ENCODE measurements at regions not wholly inside any gene's neighbourhood (a gene's known extent, or its start where the extent isn't known, plus 50 kb on each side); places are given as distances from the start of the nearest gene placed in this dataset.

DNA sequence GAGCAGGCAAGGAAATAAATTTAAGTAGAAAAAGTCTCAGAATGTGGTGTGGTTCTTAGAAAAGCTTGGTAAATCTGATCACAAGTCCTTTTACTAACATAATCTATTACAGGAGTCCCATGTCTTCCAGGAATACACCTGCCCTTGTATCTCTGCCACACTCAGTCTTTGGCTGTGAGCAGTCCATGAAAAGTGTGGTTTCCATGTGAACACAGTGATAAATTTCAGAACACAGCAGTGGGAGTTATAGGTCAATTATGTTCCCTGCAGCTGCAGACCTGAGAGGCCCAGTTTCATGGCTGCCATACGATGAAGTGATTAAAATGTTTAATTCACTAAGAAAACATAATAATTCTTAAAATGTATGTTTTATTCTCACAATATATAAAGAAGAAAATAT, 366.9 kb upstream of the STAC start:
- H3K9ac ChIP-seq = no peak overlapping the region
- ChIA-PET POLR2A (no interaction called here), CTCF (interaction anchor here (0.5 kb wide), 1 partner anchor 216 kb away, joined by 3 read pairs; no protein-coding TSS in a partner anchor)
- no peaks in the 10 kb centered on the region for H3K9me3 ChIP-seq
- DNase-seq = no peak
- no peaks in the 10 kb centered on the region for H3K27me3 ChIP-seq (ENCODE audit: insufficient read depth)
- no peak overlapping the region for H2AFZ ChIP-seq (ENCODE audit: low read depth)
- no peak overlapping the region for H3K4me3 ChIP-seq (ENCODE audit: low read depth in 2 of 2, low read length in 1 of 2)
- TF ChIP-seq YY1 (IDR thresholded peaks at IDR 0.05; ENCODE audit: low read depth) = no peak
- TF ChIP-seq SMC3 (IDR thresholded peaks at IDR 0.05; ENCODE audit: low read depth, low read length) = no peak
- TF ChIP-seq EP300 (IDR thresholded peaks at IDR 0.05; ENCODE audit: borderline replicate concordance in 1 of 2, low read depth in 1 of 2, low read length in 1 of 2) = no peak
- TF ChIP-seq NRF1 (IDR thresholded peaks at IDR 0.05; ENCODE audit: low read depth, low read length) = no peak
- TF ChIP-seq, protein P1, sequence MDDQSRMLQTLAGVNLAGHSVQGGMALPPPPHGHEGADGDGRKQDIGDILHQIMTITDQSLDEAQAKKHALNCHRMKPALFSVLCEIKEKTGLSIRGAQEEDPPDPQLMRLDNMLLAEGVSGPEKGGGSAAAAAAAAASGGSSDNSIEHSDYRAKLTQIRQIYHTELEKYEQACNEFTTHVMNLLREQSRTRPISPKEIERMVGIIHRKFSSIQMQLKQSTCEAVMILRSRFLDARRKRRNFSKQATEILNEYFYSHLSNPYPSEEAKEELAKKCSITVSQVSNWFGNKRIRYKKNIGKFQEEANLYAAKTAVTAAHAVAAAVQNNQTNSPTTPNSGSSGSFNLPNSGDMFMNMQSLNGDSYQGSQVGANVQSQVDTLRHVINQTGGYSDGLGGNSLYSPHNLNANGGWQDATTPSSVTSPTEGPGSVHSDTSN (IDR thresholded peaks at IDR 0.05) = no peak
- TF ChIP-seq RFX5 (IDR thresholded peaks at IDR 0.05; ENCODE audit: low read length) = no peak
- TF ChIP-seq MEF2A (IDR thresholded peaks at IDR 0.05; ENCODE audit: borderline replicate concordance, low read depth) = no peak
- no peak for TF ChIP-seq EZH2phosphoT487 (IDR thresholded peaks at IDR 0.05; ENCODE audit: borderline replicate concordance, low read depth)
- no peak for TF ChIP-seq FOSL2 (IDR thresholded peaks at IDR 0.05; ENCODE audit: borderline replicate concordance, low read depth)
- no peak for TF ChIP-seq ZBTB33 (IDR thresholded peaks at IDR 0.05; ENCODE audit: borderline replicate concordance, low read depth)
- TF ChIP-seq RCOR1 (IDR thresholded peaks at IDR 0.05; ENCODE audit: low read length) = no peak
- TF ChIP-seq JUND (IDR thresholded peaks at IDR 0.05) = no peak
- TF ChIP-seq TEAD4 (IDR thresholded peaks at IDR 0.05; ENCODE audit: borderline replicate concordance, insufficient read depth) = no peak
- 0 out of 2 replicates have a peak, but pooled peaks cover 3% of the 10 kb centered on the region for H3K9me2 ChIP-seq
- no peaks in the 10 kb centered on the region for H3K4me1 ChIP-seq (ENCODE audit: control insufficient read depth in 1 of 2, insufficient read depth in 2 of 2, low read depth in 1 of 2, low read length in 1 of 2)
- H3F3A ChIP-seq (replicated peaks; ENCODE audit: insufficient read depth) = no peaks in the 10 kb centered on the region
- WGBS (ENCODE audit: low lambda C conversion rate) = 17% methylated on average over 1 of the region's 1 CpG
- H3K36me3 ChIP-seq (replicated peaks in 1 of 2; ENCODE audit: control insufficient read depth in 1 of 2, insufficient read depth in 2 of 2, low read length in 1 of 2) = no peaks in the 10 kb centered on the region
- no peak overlapping the region for H3K27ac ChIP-seq (ENCODE audit: low read depth in 2 of 2, low read length in 1 of 2)
- H3K79me2 ChIP-seq (ENCODE audit: insufficient read depth) = no peaks in the 10 kb centered on the region
- no peaks in the 10 kb centered on the region for H4K20me1 ChIP-seq (ENCODE audit: insufficient read depth)
- H3K4me2 ChIP-seq = no peak overlapping the region

DNA sequence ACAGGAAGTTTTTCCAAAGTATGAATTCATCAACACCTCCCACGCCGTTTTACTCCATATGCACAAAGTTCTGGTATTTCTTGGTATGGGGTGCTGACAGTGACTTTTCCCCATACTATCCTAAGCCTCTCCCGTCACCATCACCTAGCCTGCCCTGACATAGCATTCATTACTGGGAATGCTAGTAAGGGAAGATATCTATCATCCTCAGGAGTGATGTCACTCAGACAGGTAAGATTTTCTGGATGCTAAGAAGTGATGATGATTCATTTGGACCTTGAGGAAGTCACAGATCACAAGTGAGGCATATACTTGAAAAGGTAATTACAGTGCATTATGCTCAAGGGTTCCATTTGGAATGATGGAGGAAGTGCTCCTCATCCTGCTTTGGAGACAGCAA, 355.1 kb upstream of the STAC start:
- POLR2A ChIA-PET = no interaction called here
- H4K20me1 ChIP-seq (ENCODE audit: insufficient read depth) = no peaks in the 10 kb centered on the region
- no peak overlapping the region for H3K9ac ChIP-seq

More for the DNA sequence above, 355.1 kb upstream of the STAC start:
- TF ChIP-seq RCOR1 (IDR thresholded peaks at IDR 0.05; ENCODE audit: low read length) (no peak), MAX (IDR thresholded peaks at IDR 0.05; ENCODE audit: low read depth) (no peak), FOXM1 (IDR thresholded peaks at IDR 0.05; ENCODE audit: low read depth) (no peak), EZH2phosphoT487 (IDR thresholded peaks at IDR 0.05; ENCODE audit: borderline replicate concordance, low read depth) (no peak)
- TF ChIP-seq, protein P2, sequence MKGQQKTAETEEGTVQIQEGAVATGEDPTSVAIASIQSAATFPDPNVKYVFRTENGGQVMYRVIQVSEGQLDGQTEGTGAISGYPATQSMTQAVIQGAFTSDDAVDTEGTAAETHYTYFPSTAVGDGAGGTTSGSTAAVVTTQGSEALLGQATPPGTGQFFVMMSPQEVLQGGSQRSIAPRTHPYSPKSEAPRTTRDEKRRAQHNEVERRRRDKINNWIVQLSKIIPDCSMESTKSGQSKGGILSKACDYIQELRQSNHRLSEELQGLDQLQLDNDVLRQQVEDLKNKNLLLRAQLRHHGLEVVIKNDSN (IDR thresholded peaks at IDR 0.05; ENCODE audit: borderline replicate concordance, low read depth) = no peak
- TF ChIP-seq, protein P3, sequence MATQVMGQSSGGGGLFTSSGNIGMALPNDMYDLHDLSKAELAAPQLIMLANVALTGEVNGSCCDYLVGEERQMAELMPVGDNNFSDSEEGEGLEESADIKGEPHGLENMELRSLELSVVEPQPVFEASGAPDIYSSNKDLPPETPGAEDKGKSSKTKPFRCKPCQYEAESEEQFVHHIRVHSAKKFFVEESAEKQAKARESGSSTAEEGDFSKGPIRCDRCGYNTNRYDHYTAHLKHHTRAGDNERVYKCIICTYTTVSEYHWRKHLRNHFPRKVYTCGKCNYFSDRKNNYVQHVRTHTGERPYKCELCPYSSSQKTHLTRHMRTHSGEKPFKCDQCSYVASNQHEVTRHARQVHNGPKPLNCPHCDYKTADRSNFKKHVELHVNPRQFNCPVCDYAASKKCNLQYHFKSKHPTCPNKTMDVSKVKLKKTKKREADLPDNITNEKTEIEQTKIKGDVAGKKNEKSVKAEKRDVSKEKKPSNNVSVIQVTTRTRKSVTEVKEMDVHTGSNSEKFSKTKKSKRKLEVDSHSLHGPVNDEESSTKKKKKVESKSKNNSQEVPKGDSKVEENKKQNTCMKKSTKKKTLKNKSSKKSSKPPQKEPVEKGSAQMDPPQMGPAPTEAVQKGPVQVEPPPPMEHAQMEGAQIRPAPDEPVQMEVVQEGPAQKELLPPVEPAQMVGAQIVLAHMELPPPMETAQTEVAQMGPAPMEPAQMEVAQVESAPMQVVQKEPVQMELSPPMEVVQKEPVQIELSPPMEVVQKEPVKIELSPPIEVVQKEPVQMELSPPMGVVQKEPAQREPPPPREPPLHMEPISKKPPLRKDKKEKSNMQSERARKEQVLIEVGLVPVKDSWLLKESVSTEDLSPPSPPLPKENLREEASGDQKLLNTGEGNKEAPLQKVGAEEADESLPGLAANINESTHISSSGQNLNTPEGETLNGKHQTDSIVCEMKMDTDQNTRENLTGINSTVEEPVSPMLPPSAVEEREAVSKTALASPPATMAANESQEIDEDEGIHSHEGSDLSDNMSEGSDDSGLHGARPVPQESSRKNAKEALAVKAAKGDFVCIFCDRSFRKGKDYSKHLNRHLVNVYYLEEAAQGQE (IDR thresholded peaks at IDR 0.05; ENCODE audit: low read depth, low read length) = no peak
- Histone ChIP-seq H3K9me3 (no peaks in the 10 kb centered on the region), H3F3A (replicated peaks; ENCODE audit: insufficient read depth) (no peaks in the 10 kb centered on the region), H3K9me2 (no peaks in the 10 kb centered on the region), H3K36me3 (replicated peaks in 1 of 2; ENCODE audit: control insufficient read depth in 1 of 2, insufficient read depth in 2 of 2, low read length in 1 of 2) (no peaks in the 10 kb centered on the region), H3K27me3 (ENCODE audit: insufficient read depth) (no peaks in the 10 kb centered on the region), H3K79me2 (ENCODE audit: insufficient read depth) (no peaks in the 10 kb centered on the region), H3K4me3 (ENCODE audit: low read depth in 2 of 2, low read length in 1 of 2) (no peak overlapping the region), H3K4me1 (ENCODE audit: control insufficient read depth in 1 of 2, insufficient read depth in 2 of 2, low read depth in 1 of 2, low read length in 1 of 2) (no peaks in the 10 kb centered on the region), H3K27ac (ENCODE audit: low read depth in 2 of 2, low read length in 1 of 2) (no peak overlapping the region), H3K4me2 (no peak overlapping the region), H2AFZ (ENCODE audit: low read depth) (no peak overlapping the region)
- no peak for DNase-seq
- WGBS (ENCODE audit: low lambda C conversion rate) = 58% methylated on average over 3 of the region's 3 CpGs
- CTCF ChIA-PET = no interaction called here
